Suprapubic skin (tissue), 4 donors: ENCODE measurements at regions not wholly inside any gene's neighbourhood (a gene's known extent, or its start where the extent isn't known, plus 50 kb on each side); places are given as distances from the start of the nearest gene placed in this dataset.

Experiments
- DNase-seq, 2 donors: peaks; one replicate each; pipeline ENCODE4 v3.0.0-alpha.2; 2019; ENCODE audit warnings: low spot score in 2 of 2
- H3K27ac ChIP-seq: fragments of 200-600 bp; sonication (generic); one replicate; pipeline ENCODE4 v1.5.1; 2019
- H3K27me3 ChIP-seq: fragments of 200-600 bp; sonication (generic); one replicate; pipeline ENCODE4 v1.5.1; 2019
- H3K36me3 ChIP-seq: fragments of 200-600 bp; sonication (generic); one replicate; pipeline ENCODE4 v1.5.1; 2019
- H3K4me1 ChIP-seq: fragments of 200-600 bp; sonication (generic); one replicate; pipeline ENCODE4 v1.5.1; 2019
- H3K4me3 ChIP-seq: fragments of 200-600 bp; sonication (generic); one replicate; pipeline ENCODE4 v1.5.1; 2019; ENCODE audit warnings: mild to moderate bottlenecking
- H3K9me3 ChIP-seq: fragments of 200-600 bp; sonication (generic); one replicate; pipeline ENCODE4 v1.5.1; 2019
- CTCF ChIP-seq, 2 donors: fragments of 200-600 bp in 1 of 2; fragments of 450-650 bp in 1 of 2; sonication (generic) in 1 of 2; IDR thresholded peaks; one replicate each; pipeline ENCODE4 v1.5.1; 2016 to 2019; ENCODE audit warnings: antibody characterized with exemption in 2 of 2, mild to moderate bottlenecking in 1 of 2, moderate library complexity in 1 of 2
- EP300 ChIP-seq: sonication (generic); formaldehyde crosslinking; IDR thresholded peaks from one replicate; pipeline ENCODE4 v1.6.1; 2017; ENCODE audit warnings: antibody characterized with exemption
- POLR2A ChIP-seq, 2 donors: fragments of 450-650 bp; IDR thresholded peaks; one replicate each; pipeline ENCODE4 v1.6.1; 2017; ENCODE audit warnings: antibody characterized with exemption in 2 of 2, mild to moderate bottlenecking in 2 of 2, moderate library complexity in 2 of 2
- POLR2AphosphoS5 ChIP-seq, 3 donors: sonication (generic); formaldehyde crosslinking; IDR thresholded peaks; one replicate each; pipeline ENCODE4 v1.6.1; 2017; ENCODE audit warnings: antibody characterized with exemption in 3 of 3
- WGBS: methylation state at CpG from one replicate; pipeline ENCODE4 v1.1.5; 2018; 5-methylcytosine and 5-hydroxymethylcytosine counted together

GRCh38 chr4:36573441-36573840 is 292.0 kb downstream of the DTHD1 start:
- DNase-seq: no peak
- Histone ChIP-seq H3K4me1 (no peaks in the 10 kb centered on the region), H3K36me3 (no peaks in the 10 kb centered on the region), H3K27me3 (no peaks in the 10 kb centered on the region), H3K4me3 (no peak overlapping the region), H3K27ac (no peak overlapping the region), H3K9me3 (peaks cover 9% of the 10 kb centered on the region)
- no peak for TF ChIP-seq POLR2A (IDR thresholded peaks at IDR 0.05)
- no peak for TF ChIP-seq CTCF (IDR thresholded peaks at IDR 0.05)
- no peak for TF ChIP-seq POLR2AphosphoS5 (IDR thresholded peaks at IDR 0.05)
- no peak for TF ChIP-seq EP300
- WGBS: 91% methylated on average over 4 of the region's 4 CpGs

GRCh38 chr4:36574816-36575215 is 293.4 kb downstream of the DTHD1 start:
- Histone ChIP-seq H3K36me3 (no peaks in the 10 kb centered on the region), H3K27me3 (no peaks in the 10 kb centered on the region), H3K4me1 (no peaks in the 10 kb centered on the region), H3K4me3 (no peak overlapping the region), H3K9me3 (peaks cover 9% of the 10 kb centered on the region), H3K27ac (no peak overlapping the region)
- WGBS: 75% methylated on average over 1 of the region's 1 CpG
- TF ChIP-seq POLR2AphosphoS5 (IDR thresholded peaks at IDR 0.05) (no peak), CTCF (IDR thresholded peaks at IDR 0.05) (no peak), EP300 (no peak), POLR2A (IDR thresholded peaks at IDR 0.05) (no peak)
- DNase-seq: no peak

GRCh38 chr4:36582198-36582597 is 300.8 kb downstream of the DTHD1 start:
- 63% methylated on average over 2 of the region's 2 CpGs for WGBS
- no peak overlapping the region for H3K4me3 ChIP-seq
- peaks cover 3% of the 10 kb centered on the region for H3K9me3 ChIP-seq
- TF ChIP-seq EP300 (no peak), POLR2AphosphoS5 (IDR thresholded peaks at IDR 0.05) (no peak), POLR2A (IDR thresholded peaks at IDR 0.05) (no peak), CTCF (IDR thresholded peaks at IDR 0.05) (no peak)
- no peaks in the 10 kb centered on the region for H3K27me3 ChIP-seq
- DNase-seq: no peak
- H3K27ac ChIP-seq: no peak overlapping the region
- no peaks in the 10 kb centered on the region for H3K4me1 ChIP-seq
- no peaks in the 10 kb centered on the region for H3K36me3 ChIP-seq

GRCh38 chr4:36587909-36588472 is 306.6 kb downstream of the DTHD1 start:
- no peak overlapping the region for H3K27ac ChIP-seq
- no peak for TF ChIP-seq EP300
- no peak for TF ChIP-seq POLR2AphosphoS5 (IDR thresholded peaks at IDR 0.05)
- TF ChIP-seq CTCF (IDR thresholded peaks at IDR 0.05): no peak
- TF ChIP-seq POLR2A (IDR thresholded peaks at IDR 0.05): no peak
- no peak for DNase-seq
- no peaks in the 10 kb centered on the region for H3K4me1 ChIP-seq
- no peaks in the 10 kb centered on the region for H3K36me3 ChIP-seq
- H3K27me3 ChIP-seq: no peaks in the 10 kb centered on the region
- H3K9me3 ChIP-seq: no peaks in the 10 kb centered on the region
- 76% methylated on average over 2 of the region's 2 CpGs for WGBS
- no peak overlapping the region for H3K4me3 ChIP-seq

GRCh38 chr4:36590343-36590742 is 308.9 kb downstream of the DTHD1 start:
- Histone ChIP-seq H3K9me3 (no peaks in the 10 kb centered on the region), H3K4me1 (no peaks in the 10 kb centered on the region), H3K27ac (no peak overlapping the region), H3K27me3 (no peaks in the 10 kb centered on the region), H3K4me3 (no peak overlapping the region), H3K36me3 (no peaks in the 10 kb centered on the region)
- DNase-seq: no peak
- TF ChIP-seq POLR2A (IDR thresholded peaks at IDR 0.05): no peak
- TF ChIP-seq CTCF (IDR thresholded peaks at IDR 0.05): no peak
- no peak for TF ChIP-seq POLR2AphosphoS5 (IDR thresholded peaks at IDR 0.05)
- TF ChIP-seq EP300: no peak
